ENCODE measurements at regions not wholly inside any gene's neighbourhood (a gene's known extent, or its start where the extent isn't known, plus 50 kb on each side); places are given as distances from the start of the nearest gene placed in this dataset.

DNA sequence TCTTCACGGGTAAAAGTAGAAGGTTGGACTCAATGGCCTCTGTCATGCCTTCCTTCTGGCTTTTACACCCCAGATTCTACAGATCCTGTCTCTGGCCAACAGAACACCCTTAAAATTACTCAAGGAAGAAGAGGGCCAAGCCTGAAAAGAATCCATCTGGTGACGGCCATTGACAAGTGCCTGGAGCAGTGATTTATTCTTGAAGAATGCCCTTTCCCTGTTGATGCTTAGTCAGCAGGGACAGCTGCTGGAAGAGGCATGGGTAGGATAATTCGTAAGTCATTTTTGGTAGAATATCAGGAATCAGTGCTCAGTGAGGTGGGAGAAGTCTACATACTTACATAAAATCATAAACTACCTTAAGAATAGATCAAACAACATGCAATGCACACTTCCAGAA is 397.9 kb downstream of the SAMD5 start:
- H3K27ac ChIP-seq: no peak overlapping the region
- TF ChIP-seq, protein P1, sequence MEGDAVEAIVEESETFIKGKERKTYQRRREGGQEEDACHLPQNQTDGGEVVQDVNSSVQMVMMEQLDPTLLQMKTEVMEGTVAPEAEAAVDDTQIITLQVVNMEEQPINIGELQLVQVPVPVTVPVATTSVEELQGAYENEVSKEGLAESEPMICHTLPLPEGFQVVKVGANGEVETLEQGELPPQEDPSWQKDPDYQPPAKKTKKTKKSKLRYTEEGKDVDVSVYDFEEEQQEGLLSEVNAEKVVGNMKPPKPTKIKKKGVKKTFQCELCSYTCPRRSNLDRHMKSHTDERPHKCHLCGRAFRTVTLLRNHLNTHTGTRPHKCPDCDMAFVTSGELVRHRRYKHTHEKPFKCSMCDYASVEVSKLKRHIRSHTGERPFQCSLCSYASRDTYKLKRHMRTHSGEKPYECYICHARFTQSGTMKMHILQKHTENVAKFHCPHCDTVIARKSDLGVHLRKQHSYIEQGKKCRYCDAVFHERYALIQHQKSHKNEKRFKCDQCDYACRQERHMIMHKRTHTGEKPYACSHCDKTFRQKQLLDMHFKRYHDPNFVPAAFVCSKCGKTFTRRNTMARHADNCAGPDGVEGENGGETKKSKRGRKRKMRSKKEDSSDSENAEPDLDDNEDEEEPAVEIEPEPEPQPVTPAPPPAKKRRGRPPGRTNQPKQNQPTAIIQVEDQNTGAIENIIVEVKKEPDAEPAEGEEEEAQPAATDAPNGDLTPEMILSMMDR (IDR thresholded peaks at IDR 0.05): no peak
- TF ChIP-seq ZFX (IDR thresholded peaks at IDR 0.05; ENCODE audit: borderline replicate concordance): no peak

DNA sequence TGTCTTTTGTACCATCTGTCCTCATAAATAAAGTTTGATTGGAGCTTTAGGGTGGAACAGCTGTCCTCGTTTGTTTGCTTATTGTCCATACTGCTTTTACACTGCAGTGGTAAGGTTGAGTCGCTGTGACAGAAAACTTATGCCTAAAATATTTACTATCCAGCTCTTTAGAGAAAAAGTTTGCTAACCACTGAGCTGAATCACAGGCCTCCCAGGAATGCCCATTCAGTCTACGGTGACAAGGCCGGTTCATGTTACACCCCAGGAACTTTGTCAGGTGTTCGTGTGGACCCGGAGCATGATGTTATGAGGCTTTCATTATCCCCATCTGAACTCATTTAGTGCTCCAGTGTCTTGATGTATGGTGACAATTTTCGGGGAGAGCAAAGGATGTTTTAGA is 401.1 kb downstream of the SAMD5 start:
- H3K27ac ChIP-seq: no peak overlapping the region
- TF ChIP-seq, protein P1 (IDR thresholded peaks at IDR 0.05): no peak
- no peak for TF ChIP-seq ZFX (IDR thresholded peaks at IDR 0.05; ENCODE audit: borderline replicate concordance)

DNA sequence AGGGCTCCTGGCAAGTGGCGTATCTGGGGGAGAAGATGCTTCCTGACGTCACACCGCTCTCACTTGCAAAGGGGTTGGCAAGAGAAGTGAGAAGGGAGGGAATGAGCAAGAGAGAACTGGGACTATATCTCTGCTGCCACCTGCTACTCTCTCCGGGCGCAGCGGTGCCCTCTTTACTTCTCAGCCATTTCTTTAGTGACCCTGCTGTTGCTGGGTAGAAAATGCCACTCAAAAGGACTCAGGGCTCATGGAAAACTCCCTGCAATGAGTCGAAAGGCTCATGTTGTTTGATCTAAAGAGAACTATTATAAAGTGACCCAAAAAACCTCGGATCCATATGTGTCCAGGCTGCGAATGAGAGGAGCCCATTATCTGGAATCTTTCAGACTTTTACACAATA is 401.8 kb downstream of the SAMD5 start:
- no peak for TF ChIP-seq ZFX (IDR thresholded peaks at IDR 0.05; ENCODE audit: borderline replicate concordance)
- TF ChIP-seq, protein P1 (IDR thresholded peaks at IDR 0.05): no peak
- no peak overlapping the region for H3K27ac ChIP-seq

- H3K27ac ChIP-seq: no peak overlapping the region
- no peak for TF ChIP-seq ZFX (IDR thresholded peaks at IDR 0.05; ENCODE audit: borderline replicate concordance)
- TF ChIP-seq, protein P1 (IDR thresholded peaks at IDR 0.05): no peak
Observed at GRCh38 chr6:147911057-147911456, 402.6 kb downstream of the SAMD5 start.

DNA sequence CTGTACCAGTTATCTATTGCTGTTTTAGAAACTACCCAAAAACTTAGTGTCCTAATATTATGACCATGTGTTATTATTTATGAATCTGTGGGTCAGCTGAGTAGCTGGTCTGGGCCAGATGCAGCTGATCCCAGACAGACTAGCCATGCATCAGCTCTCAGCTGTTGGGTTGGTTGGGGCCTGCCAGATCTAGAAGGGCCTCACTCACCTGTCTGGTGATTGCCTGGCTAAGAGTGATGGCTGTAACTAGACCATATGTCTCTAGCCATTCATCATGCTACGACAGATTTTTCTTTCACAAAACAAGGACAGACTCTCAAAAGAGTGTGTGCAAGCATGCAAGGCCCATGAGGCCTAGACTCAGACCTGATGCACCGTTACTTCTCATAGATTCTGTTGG is 403.2 kb downstream of the SAMD5 start:
- TF ChIP-seq, protein P1 (IDR thresholded peaks at IDR 0.05): no peak
- no peak for TF ChIP-seq ZFX (IDR thresholded peaks at IDR 0.05; ENCODE audit: borderline replicate concordance)
- no peak overlapping the region for H3K27ac ChIP-seq

GRCh38 chr6:147922799-147923198 is 414.3 kb downstream of the SAMD5 start:
- H3K27ac ChIP-seq: no peak overlapping the region
- TF ChIP-seq, protein P1 (IDR thresholded peaks at IDR 0.05): no peak
- no peak for TF ChIP-seq ZFX (IDR thresholded peaks at IDR 0.05; ENCODE audit: borderline replicate concordance)

DNA sequence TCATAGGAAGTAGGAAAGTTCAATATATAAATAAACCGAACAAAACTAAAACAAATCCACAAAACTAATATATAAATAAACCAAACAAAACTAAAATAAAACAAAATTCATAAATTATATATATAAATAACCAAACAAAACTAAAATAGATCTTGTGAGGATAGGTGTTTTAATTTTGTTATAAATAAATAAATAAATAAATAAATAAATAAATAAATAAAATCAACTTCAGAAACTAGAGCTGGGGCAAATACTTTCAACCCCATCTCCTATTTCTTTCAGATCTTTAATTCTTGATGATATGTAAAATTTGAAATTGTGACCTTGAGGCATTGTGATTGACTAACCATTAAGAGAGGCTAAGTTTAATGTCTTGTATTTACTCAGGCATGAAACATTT is 416.1 kb downstream of the SAMD5 start:
- TF ChIP-seq, protein P1 (IDR thresholded peaks at IDR 0.05): no peak
- no peak for TF ChIP-seq ZFX (IDR thresholded peaks at IDR 0.05; ENCODE audit: borderline replicate concordance)
- no peak overlapping the region for H3K27ac ChIP-seq
